B cell (primary cell): ENCODE measurements at regions not wholly inside any gene's neighbourhood (a gene's known extent, or its start where the extent isn't known, plus 50 kb on each side); places are given as distances from the start of the nearest gene placed in this dataset.

Experiments used
- ATAC-seq: fragments of 200-7000 bp; cut with Tn5 transposase; one replicate; pipeline ENCODE4 v1.10.0; 2021; ENCODE audit warnings: low read depth, mild to moderate bottlenecking, moderate number of reproducible peaks, moderate library complexity
- CTCF ChIA-PET: fragments of 350-600 bp; sonication (Branson Sonifier 250); formaldehyde crosslinking; loops from one replicate; lab custom pipeline; 2021; ENCODE audit warnings: antibody characterized with exemption, inconsistent platforms; lab: Charles Lee
- POLR2A ChIA-PET: fragments of 350-600 bp; sonication (Branson Sonifier 250); formaldehyde crosslinking; loops from one replicate; lab custom pipeline; 2021; ENCODE audit warnings: antibody characterized with exemption; lab: Charles Lee
- DNase-seq: peaks from one replicate; pipeline ENCODE4 v3.0.0; 2013
- H2AFZ ChIP-seq: 2 replicates; pipeline ENCODE4 v1.6.1; 2012; ENCODE audit warnings: mild to moderate bottlenecking, low read depth, low read length; ENCODE audit not compliant: insufficient read depth, poor library complexity, severe bottlenecking
- H3K27ac ChIP-seq, 2 donors: 1 replicate in 1 of 2; 2 replicates in 1 of 2; pipeline ENCODE4 v1.5.1; 2012 to 2013; ENCODE audit warnings: low read length in 2 of 2, mild to moderate bottlenecking in 2 of 2, moderate library complexity in 1 of 2
- H3K27me3 ChIP-seq, 4 experiments: fragments of 200-600 bp in 1 of 4; sonication (generic) in 1 of 4; replicated peaks in 1 of 4; 1 replicate in 2 of 4; 2 replicates in 2 of 4; pipeline versions ENCODE4 v1.6.1 to v1.7.0; 2013 to 2016; ENCODE audit warnings: low read length in 3 of 4, mild to moderate bottlenecking in 2 of 4, mixed read lengths in 1 of 4, moderate library complexity in 1 of 4; ENCODE audit not compliant: insufficient read depth in 4 of 4, control insufficient read depth in 3 of 4; ENCODE audit errors: control extremely low read depth in 1 of 4
- H3K36me3 ChIP-seq, 2 experiments: replicated peaks in 1 of 2; 1 replicate in 1 of 2; 2 replicates in 1 of 2; pipeline versions ENCODE4 v1.6.1 to v1.7.1; 2013; ENCODE audit warnings: low read length in 1 of 2; ENCODE audit not compliant: insufficient read depth in 2 of 2, control insufficient read depth in 1 of 2; ENCODE audit errors: control extremely low read depth in 1 of 2, extremely low read depth in 1 of 2
- H3K4me1 ChIP-seq, 2 donors: fragments of 200-600 bp in 1 of 2; sonication (generic) in 1 of 2; 1 replicate in 1 of 2; 2 replicates in 1 of 2; pipeline versions ENCODE4 v1.5.1 to v1.6.1; 2013 to 2017; ENCODE audit warnings: low read length in 2 of 2; ENCODE audit not compliant: control insufficient read depth in 2 of 2, insufficient read depth in 2 of 2
- H3K4me2 ChIP-seq: replicated peaks from 2 replicates; pipeline ENCODE3; 2012; ENCODE audit warnings: mild to moderate bottlenecking, low read depth, low read length; ENCODE audit not compliant: poor library complexity, severe bottlenecking
- H3K4me3 ChIP-seq, 5 experiments: fragments of 200-600 bp in 1 of 5; sonication (generic) in 1 of 5; 1 replicate in 3 of 5; 2 replicates in 2 of 5; pipeline versions ENCODE4 v1.5.1 to v1.7.0; 2011 to 2016; ENCODE audit warnings: low read length in 4 of 5, mild to moderate bottlenecking in 4 of 5, low read depth in 2 of 5, control low read depth in 1 of 5, moderate library complexity in 1 of 5; ENCODE audit not compliant: insufficient read depth in 1 of 5; ENCODE audit errors: control extremely low read depth in 1 of 5, extremely low read depth in 1 of 5
- H3K79me2 ChIP-seq: fragments of 200-600 bp; sonication (generic); one replicate; pipeline ENCODE4 v1.6.0; 2016; ENCODE audit warnings: low read length; ENCODE audit not compliant: control insufficient read depth, insufficient read depth
- H3K9ac ChIP-seq: fragments of 200-600 bp; sonication (generic); 2 replicates; pipeline ENCODE4 v1.6.1; 2017; ENCODE audit warnings: mild to moderate bottlenecking, low read length, moderate library complexity
- H3K9me3 ChIP-seq, 3 donors: one replicate each; pipeline versions ENCODE4 v1.6.1 to v1.7.1; 2013; ENCODE audit warnings: low read length in 2 of 3; ENCODE audit not compliant: control insufficient read depth in 2 of 3, insufficient read depth in 1 of 3; ENCODE audit errors: control extremely low read depth in 1 of 3
- H4K20me1 ChIP-seq: 2 replicates; pipeline ENCODE4 v1.6.0; 2012; ENCODE audit warnings: mild to moderate bottlenecking, low read length; ENCODE audit not compliant: insufficient read depth, control insufficient read depth, poor library complexity, severe bottlenecking
- H3K27ac Mint-ChIP-seq: one replicate; pipeline ENCODE4 v1.8.0; 2021; ENCODE audit warnings: mixed read lengths
- H3K27me3 Mint-ChIP-seq: one replicate; pipeline ENCODE4 v1.8.0; 2021; ENCODE audit warnings: mixed read lengths
- H3K4me1 Mint-ChIP-seq: one replicate; pipeline ENCODE4 v1.8.0; 2021; ENCODE audit warnings: mixed read lengths
- H3K4me3 Mint-ChIP-seq: one replicate; pipeline ENCODE4 v1.8.0; 2021; ENCODE audit warnings: mixed read lengths
- H3K9me3 Mint-ChIP-seq: one replicate; pipeline ENCODE4 v1.8.0; 2022; ENCODE audit warnings: mixed read lengths; ENCODE audit not compliant: insufficient read depth
- CTCF ChIP-seq: fragments of 200-600 bp; IDR thresholded peaks from one replicate; pipeline ENCODE4 v1.8.0; 2022; ENCODE audit warnings: antibody characterized with exemption, mild to moderate bottlenecking
- EZH2 ChIP-seq: IDR thresholded peaks from 2 replicates; pipeline ENCODE4 v1.6.1; 2012; ENCODE audit warnings: borderline replicate concordance, low read depth, mild to moderate bottlenecking, moderate library complexity, low read length; ENCODE audit not compliant: insufficient read depth, poor library complexity, severe bottlenecking
- WGBS: methylation state at CpG from one replicate; pipeline ENCODE4 v1.1.5; 2013; ENCODE audit warnings: missing lambda C conversion rate; ENCODE audit not compliant: insufficient coverage; 5-methylcytosine and 5-hydroxymethylcytosine counted together
- intact Hi-C: fragments of 100-400 bp; cut with micrococcal nuclease; formaldehyde crosslinking; loops from one replicate; pipeline ENCODE4 v1.10.0; 2022

GRCh38 chr15:29337156-29337959, 67.7 kb upstream of the NSMCE3 start:
- no peak overlapping the region for H3K4me3 ChIP-seq
- H3K4me1 Mint-ChIP-seq = no peaks in the 10 kb centered on the region
- H3K27me3 Mint-ChIP-seq = no peaks in the 10 kb centered on the region
- no peaks in the 10 kb centered on the region for H4K20me1 ChIP-seq
- H3K9me3 ChIP-seq = no peaks in the 10 kb centered on the region
- WGBS = 53% methylated on average over 2 of the region's 6 CpGs
- ATAC-seq (no peak), DNase-seq (no peak)
- TF ChIP-seq CTCF = no peak
- TF ChIP-seq EZH2 = no peak
- H3K9me3 Mint-ChIP-seq = no peaks in the 10 kb centered on the region
- no peaks in the 10 kb centered on the region for H3K4me1 ChIP-seq
- intact Hi-C loops = no loop called here
- CTCF ChIA-PET = no interaction called here
- no peak overlapping the region for H3K4me2 ChIP-seq
- POLR2A ChIA-PET = no interaction called here
- H3K36me3 ChIP-seq = no peaks in the 10 kb centered on the region
- H3K4me3 Mint-ChIP-seq = no peak overlapping the region
- H3K9ac ChIP-seq = no peak overlapping the region
- H2AFZ ChIP-seq = no peak overlapping the region
- H3K79me2 ChIP-seq = no peaks in the 10 kb centered on the region
- H3K27ac ChIP-seq = no peak overlapping the region
- H3K27me3 ChIP-seq = no peaks in the 10 kb centered on the region
- H3K27ac Mint-ChIP-seq = no peak overlapping the region

GRCh38 chr15:29334544-29334943, 64.9 kb upstream of the NSMCE3 start:
- no peak overlapping the region for H3K27ac ChIP-seq
- no peaks in the 10 kb centered on the region for H4K20me1 ChIP-seq
- TF ChIP-seq EZH2 (no peak), CTCF (no peak)
- Mint-ChIP-seq H3K4me3 (no peak overlapping the region), H3K4me1 (peaks cover 20% of the 10 kb centered on the region), H3K27me3 (no peaks in the 10 kb centered on the region), H3K27ac (no peak overlapping the region), H3K9me3 (peaks cover 4% of the 10 kb centered on the region)
- intact Hi-C loops = no loop called here
- ATAC-seq (no peak), DNase-seq (no peak)
- H3K4me3 ChIP-seq = no peak overlapping the region
- no peaks in the 10 kb centered on the region for H3K79me2 ChIP-seq
- H3K27me3 ChIP-seq = no peaks in the 10 kb centered on the region
- 92% methylated on average over 8 of the region's 9 CpGs for WGBS
- peaks cover 4 to 10% of the 10 kb centered on the region in 2 donors for H3K4me1 ChIP-seq
- peaks cover 0 to 18% (median 4%) of the 10 kb centered on the region in 3 donors for H3K9me3 ChIP-seq
- ChIA-PET CTCF (no interaction called here), POLR2A (no interaction called here)
- no peaks in the 10 kb centered on the region for H3K36me3 ChIP-seq
- H3K9ac ChIP-seq = no peak overlapping the region
- H2AFZ ChIP-seq = no peak overlapping the region
- H3K4me2 ChIP-seq = no peak overlapping the region
